K562 (cell line): ENCODE measurements at regions not wholly inside any gene's neighbourhood (a gene's known extent, or its start where the extent isn't known, plus 50 kb on each side); places are given as distances from the start of the nearest gene placed in this dataset.
A peak's percentile ranks its signal among the peaks of the same experiment; 100 is the strongest.

Source experiments
- ATAC-seq: fragments of 200-7000 bp; cut with Tn5 transposase; 3 replicates; pipeline ENCODE4 v1.9.1; 2020; ENCODE audit warnings: moderate library complexity
- BruUV-seq: library from RNA; stranded (reverse); fragments of 400-500 nt; replicated peaks from 2 replicates; lab custom pipeline; 2021; lab: Mats Ljungman, UMichigan
- CTCF ChIA-PET: fragments of 300-600 bp; formaldehyde crosslinking; extraction: SDS; loops from one replicate; lab custom pipeline; 2021; ENCODE audit warnings: low intra/inter-chr PET ratio; lab: Yijun Ruan, JAX
- POLR2A ChIA-PET: fragments of 300-600, 350-650 bp; sonication (Branson Sonifier 250); formaldehyde crosslinking; extraction: SDS; loops from one replicate; lab custom pipeline; 2021; ENCODE audit warnings: antibody characterized with exemption, inconsistent platforms; lab: Yijun Ruan, JAX
- DNase-seq, 4 experiments: peaks; one replicate each; pipeline versions ENCODE4 v3.0.0 to v3.0.0-alpha.2; 2011 to 2018; ENCODE audit warnings: low spot score in 3 of 4, mixed read lengths in 3 of 4; ENCODE audit errors: extremely low read depth in 1 of 4
- FAIRE-seq: peaks from 2 replicates; lab custom pipeline; 2011; peaks lifted over from hg19 to GRCh38; lab: Jason Lieb, UNC
- H2AFZ ChIP-seq: 2 replicates; pipeline ENCODE4 v1.6.0; 2011; ENCODE audit warnings: low read depth, low read length, control low read depth, inconsistent platforms
- H3K27ac ChIP-seq: fragments of 200-600 bp; 3 replicates; pipeline ENCODE4 v1.8.0; 2011; ENCODE audit warnings: low read depth, mild to moderate bottlenecking, control low read depth, inconsistent platforms, low read length, moderate library complexity, mixed read lengths; ENCODE audit errors: extremely low read depth
- H3K27me3 ChIP-seq, 2 experiments: fragments of 300-600 bp in 1 of 2; 2 replicates in 1 of 2; 3 replicates in 1 of 2; pipeline versions ENCODE4 v1.6.0 to v1.8.0; 2011; ENCODE audit warnings: inconsistent platforms in 2 of 2, low read length in 2 of 2, mild to moderate bottlenecking in 1 of 2, mixed read lengths in 1 of 2, moderate library complexity in 1 of 2; ENCODE audit not compliant: control insufficient read depth in 2 of 2, insufficient read depth in 2 of 2
- H3K36me3 ChIP-seq: fragments of 300-600 bp; 3 replicates; pipeline ENCODE4 v1.8.0; 2011; ENCODE audit warnings: mild to moderate bottlenecking, low read length, inconsistent platforms; ENCODE audit not compliant: control insufficient read depth, insufficient read depth
- H3K4me1 ChIP-seq, 2 experiments: fragments of 200-600 bp in 1 of 2; replicated peaks in 1 of 2; 2 replicates in 1 of 2; 3 replicates in 1 of 2; pipeline versions ENCODE4 v1.5.1 to v1.8.0; 2011; ENCODE audit warnings: inconsistent platforms in 2 of 2, low read length in 2 of 2, mild to moderate bottlenecking in 1 of 2, mixed read lengths in 1 of 2, moderate library complexity in 1 of 2; ENCODE audit not compliant: control insufficient read depth in 2 of 2, insufficient read depth in 2 of 2
- H3K4me2 ChIP-seq: 2 replicates; pipeline ENCODE4 v1.6.1; 2011; ENCODE audit warnings: low read length, control low read depth, inconsistent platforms, mixed read lengths; ENCODE audit not compliant: insufficient read depth
- H3K4me3 ChIP-seq: fragments of 200-600 bp; sonication (generic), shearing (Covaris generic); 2 replicates; pipeline ENCODE4 v1.5.1; 2016; ENCODE audit warnings: control low read depth, inconsistent platforms
- H3K79me2 ChIP-seq: fragments of 200-600 bp; 3 replicates; pipeline ENCODE4 v1.8.0; 2011; ENCODE audit warnings: low read length, inconsistent platforms; ENCODE audit not compliant: control insufficient read depth, insufficient read depth
- H3K9ac ChIP-seq, 2 experiments: 2 replicates each; pipeline versions ENCODE4 v1.6.0 to v1.6.1; 2011; ENCODE audit warnings: low read depth in 2 of 2, low read length in 2 of 2, control low read depth in 1 of 2, inconsistent platforms in 1 of 2, mild to moderate bottlenecking in 1 of 2, mixed read lengths in 1 of 2; ENCODE audit not compliant: insufficient read depth in 1 of 2
- H3K9me1 ChIP-seq: one replicate; pipeline ENCODE4 v1.6.0; 2011; ENCODE audit warnings: inconsistent platforms, mild to moderate bottlenecking, low read length, moderate library complexity; ENCODE audit not compliant: control insufficient read depth, insufficient read depth
- H3K9me3 ChIP-seq: replicated peaks from 2 replicates; pipeline ENCODE4 v1.5.1; 2011; ENCODE audit warnings: low read depth, low read length, inconsistent platforms; ENCODE audit not compliant: control insufficient read depth, insufficient read depth
- H4K20me1 ChIP-seq: replicated peaks from 2 replicates; pipeline ENCODE4 v1.6.1; 2011; ENCODE audit warnings: low read length, inconsistent platforms, mixed read lengths; ENCODE audit not compliant: control insufficient read depth, insufficient read depth
- ATF1 ChIP-seq, 2 experiments: fragments of 450-650 bp in 1 of 2; IDR thresholded peaks; 2 replicates each; pipeline ENCODE4 v1.6.1; 2016; ENCODE audit warnings: missing compliant biosample characterization in 1 of 2, missing genetic modification characterization in 1 of 2
- CBFB ChIP-seq: sonication (generic); formaldehyde crosslinking; IDR thresholded peaks from 2 replicates; pipeline ENCODE4 v1.4.0; 2020; ENCODE audit warnings: mild to moderate bottlenecking, missing genetic modification reagents
- CEBPZ ChIP-seq: fragments of 150-350 bp; IDR thresholded peaks from 2 replicates; pipeline ENCODE4 v1.6.1; 2014; ENCODE audit warnings: low read depth, mild to moderate bottlenecking, low read length, borderline replicate concordance
- CTBP1 ChIP-seq: fragments of 450-650 bp; IDR thresholded peaks from 2 replicates; pipeline ENCODE4 v1.6.1; 2016; ENCODE audit warnings: borderline replicate concordance
- GATAD2B ChIP-seq: fragments of 450-650 bp; IDR thresholded peaks from 2 replicates; pipeline ENCODE4 v1.6.1; 2017; ENCODE audit warnings: mild to moderate bottlenecking, borderline replicate concordance
- MTF1 ChIP-seq: fragments of 250-450 bp; sonication (Bioruptor Pico); IDR thresholded peaks from 2 replicates; pipeline ENCODE4 v1.9.0; 2021; ENCODE audit warnings: moderate library complexity, mild to moderate bottlenecking, inconsistent platforms, borderline replicate concordance
- PPARD ChIP-seq: fragments of 250-450 bp; sonication (Bioruptor Pico); IDR thresholded peaks from 2 replicates; pipeline ENCODE4 v1.8.0; 2022; ENCODE audit warnings: inconsistent platforms, mild to moderate bottlenecking, moderate library complexity
- VEZF1 ChIP-seq: fragments of 200-800 bp; sonication (Bioruptor generic); IDR thresholded peaks from 2 replicates; pipeline ENCODE4 v1.6.1; 2017; ENCODE audit warnings: missing genetic modification characterization, missing compliant biosample characterization
- WGBS: fragments of 100-300 bp; shearing (Covaris generic); methylation state at CpG from one replicate; pipeline ENCODE4 v1.1.6; 2016; ENCODE audit warnings: low coverage, mixed read lengths; ENCODE audit not compliant: insufficient coverage; ENCODE audit errors: missing lambda C conversion rate; 5-methylcytosine and 5-hydroxymethylcytosine counted together
- in situ Hi-C: fragments of 300-500 bp; cut with MboI; formaldehyde crosslinking; loops from 4 replicates; pipeline ENCODE4 v1.15.0; 2018; ENCODE audit warnings: inconsistent platforms, mixed read lengths
- intact Hi-C: fragments of 100-400 bp; cut with micrococcal nuclease; formaldehyde crosslinking; loops from 2 replicates; pipeline ENCODE4 v1.14.2; 2022
- TF ChIP-seq, protein P1 (sequence below), 2 experiments: fragments of 150-350 bp in 1 of 2; IDR thresholded peaks; 2 replicates each; pipeline ENCODE4 v1.6.1; 2012 to 2016; ENCODE audit warnings: low read depth in 2 of 2, low read length in 2 of 2, mild to moderate bottlenecking in 1 of 2, moderate library complexity in 1 of 2
- TF ChIP-seq, protein P2 (sequence below): fragments of 250-450 bp; sonication (Bioruptor Pico); IDR thresholded peaks from 2 replicates; pipeline ENCODE4 v1.5.1; 2021; ENCODE audit warnings: mild to moderate bottlenecking

DNA sequence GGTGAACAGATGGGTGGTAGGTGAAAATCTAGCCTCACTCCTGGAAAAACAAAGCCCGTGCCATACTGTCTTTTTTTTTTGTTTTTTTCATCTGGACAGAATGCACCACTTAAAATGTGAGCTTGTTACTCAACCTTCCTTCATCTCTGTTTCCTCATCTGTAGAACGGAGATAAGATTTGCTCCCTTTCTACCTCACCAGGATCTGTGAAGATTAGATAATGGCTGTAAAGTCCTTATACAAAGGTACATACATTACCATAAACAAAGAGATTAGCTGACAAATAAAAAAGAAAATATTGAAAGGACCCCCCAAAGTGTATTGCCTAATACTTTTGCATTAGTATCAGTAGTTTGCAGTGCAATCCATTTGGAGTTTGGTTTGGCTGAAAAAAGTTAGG is 75.4 kb upstream of the ZEB2 start (continued):
- TF ChIP-seq, protein P1, sequence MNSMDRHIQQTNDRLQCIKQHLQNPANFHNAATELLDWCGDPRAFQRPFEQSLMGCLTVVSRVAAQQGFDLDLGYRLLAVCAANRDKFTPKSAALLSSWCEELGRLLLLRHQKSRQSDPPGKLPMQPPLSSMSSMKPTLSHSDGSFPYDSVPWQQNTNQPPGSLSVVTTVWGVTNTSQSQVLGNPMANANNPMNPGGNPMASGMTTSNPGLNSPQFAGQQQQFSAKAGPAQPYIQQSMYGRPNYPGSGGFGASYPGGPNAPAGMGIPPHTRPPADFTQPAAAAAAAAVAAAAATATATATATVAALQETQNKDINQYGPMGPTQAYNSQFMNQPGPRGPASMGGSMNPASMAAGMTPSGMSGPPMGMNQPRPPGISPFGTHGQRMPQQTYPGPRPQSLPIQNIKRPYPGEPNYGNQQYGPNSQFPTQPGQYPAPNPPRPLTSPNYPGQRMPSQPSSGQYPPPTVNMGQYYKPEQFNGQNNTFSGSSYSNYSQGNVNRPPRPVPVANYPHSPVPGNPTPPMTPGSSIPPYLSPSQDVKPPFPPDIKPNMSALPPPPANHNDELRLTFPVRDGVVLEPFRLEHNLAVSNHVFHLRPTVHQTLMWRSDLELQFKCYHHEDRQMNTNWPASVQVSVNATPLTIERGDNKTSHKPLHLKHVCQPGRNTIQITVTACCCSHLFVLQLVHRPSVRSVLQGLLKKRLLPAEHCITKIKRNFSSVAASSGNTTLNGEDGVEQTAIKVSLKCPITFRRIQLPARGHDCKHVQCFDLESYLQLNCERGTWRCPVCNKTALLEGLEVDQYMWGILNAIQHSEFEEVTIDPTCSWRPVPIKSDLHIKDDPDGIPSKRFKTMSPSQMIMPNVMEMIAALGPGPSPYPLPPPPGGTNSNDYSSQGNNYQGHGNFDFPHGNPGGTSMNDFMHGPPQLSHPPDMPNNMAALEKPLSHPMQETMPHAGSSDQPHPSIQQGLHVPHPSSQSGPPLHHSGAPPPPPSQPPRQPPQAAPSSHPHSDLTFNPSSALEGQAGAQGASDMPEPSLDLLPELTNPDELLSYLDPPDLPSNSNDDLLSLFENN (IDR thresholded peaks at IDR 0.05; ENCODE audit: low read depth in 2 of 2, low read length in 2 of 2), result peak in 1 of 2 experiments; percentile 77; a peak in 1 of 4 replicates
- TF ChIP-seq ATF1 (CRISPR knock-in tag; IDR thresholded peaks at IDR 0.05) (no peak), ATF1 (tag; IDR thresholded peaks at IDR 0.05) (0 out of 2 replicates have a peak, but pooled peaks have one; percentile 24), VEZF1 (CRISPR knock-in tag) (no peak; the same call in 1 of the 2 replicates)

- Histone ChIP-seq H3K36me3 (0 out of 3 replicates have a peak, but pooled peaks cover 9% of the 10 kb centered on the region), H3K9me3 (peaks cover 23% of the 10 kb centered on the region), H3K9me1 (no peaks in the 10 kb centered on the region), H3K9ac (no peak overlapping the region), H3K4me2 (no peak overlapping the region), H3K27ac (no peak overlapping the region), H3K4me1 (peaks cover 7 to 25% of the 10 kb centered on the region in 2 experiments; a peak in 4 of 5 replicates), H4K20me1 (no peaks in the 10 kb centered on the region), H3K4me3 (no peak overlapping the region), H3K27me3 (no peaks in the 10 kb centered on the region), H2AFZ (no peak overlapping the region), H3K79me2 (no peaks in the 10 kb centered on the region; the same call in 2 of the 3 replicates)
- intact Hi-C loops (no loop called here), in situ Hi-C loops (no loop called here)
- FAIRE-seq (no peak), DNase-seq (no peak), ATAC-seq (no peak)
- 87% methylated on average over 2 of the region's 2 CpGs for WGBS
- POLR2A ChIA-PET, result interaction anchor here (3.7 kb wide), 1 partner anchor 11 kb away, joined by 25 read pairs; no protein-coding TSS in a partner anchor
- CTCF ChIA-PET, result no interaction called here
- BruUV-seq, result no TSS peak
- TF ChIP-seq PPARD (CRISPR knock-in tag), result no peak
- no peak for TF ChIP-seq CBFB
- TF ChIP-seq CEBPZ, result no peak
- TF ChIP-seq CTBP1, result no peak
- no peak for TF ChIP-seq GATAD2B
- TF ChIP-seq MTF1 (CRISPR knock-in tag), result no peak
- TF ChIP-seq, protein P2, sequence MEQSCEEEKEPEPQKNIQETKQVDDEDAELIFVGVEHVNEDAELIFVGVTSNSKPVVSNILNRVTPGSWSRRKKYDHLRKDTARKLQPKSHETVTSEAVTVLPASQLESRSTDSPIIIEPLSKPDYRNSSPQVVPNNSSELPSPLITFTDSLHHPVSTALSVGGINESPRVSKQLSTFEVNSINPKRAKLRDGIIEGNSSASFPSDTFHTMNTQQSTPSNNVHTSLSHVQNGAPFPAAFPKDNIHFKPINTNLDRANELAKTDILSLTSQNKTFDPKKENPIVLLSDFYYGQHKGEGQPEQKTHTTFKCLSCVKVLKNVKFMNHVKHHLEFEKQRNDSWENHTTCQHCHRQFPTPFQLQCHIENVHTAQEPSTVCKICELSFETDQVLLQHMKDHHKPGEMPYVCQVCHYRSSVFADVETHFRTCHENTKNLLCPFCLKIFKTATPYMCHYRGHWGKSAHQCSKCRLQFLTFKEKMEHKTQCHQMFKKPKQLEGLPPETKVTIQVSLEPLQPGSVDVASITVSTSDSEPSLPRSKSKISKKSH (CRISPR knock-in tag), result no peak
Observed at GRCh38 chr2:144593803-144594202, 73.9 kb upstream of the ZEB2 start.
